NT2/D1 (cell line): ENCODE measurements at regions not wholly inside any gene's neighbourhood (a gene's known extent, or its start where the extent isn't known, plus 50 kb on each side); places are given as distances from the start of the nearest gene placed in this dataset.

Experiments
- DNase-seq: peaks from one replicate; pipeline ENCODE4 v3.0.0-alpha.2; 2011; ENCODE audit warnings: low read depth, low spot score
- H3K27me3 ChIP-seq: 2 replicates; pipeline ENCODE4 v1.6.0; 2011; ENCODE audit warnings: mild to moderate bottlenecking; ENCODE audit not compliant: insufficient read length, insufficient read depth
- H3K36me3 ChIP-seq: 2 replicates; pipeline ENCODE4 v1.6.1; 2011; ENCODE audit warnings: mild to moderate bottlenecking, low read length, mixed read lengths; ENCODE audit not compliant: insufficient read depth, insufficient read length
- H3K4me1 ChIP-seq: 2 replicates; pipeline ENCODE4 v1.5.1; 2011; ENCODE audit not compliant: insufficient read depth, insufficient read length
- H3K4me3 ChIP-seq: 2 replicates; pipeline ENCODE4 v1.5.1; 2011; ENCODE audit warnings: low read depth; ENCODE audit not compliant: insufficient read length
- H3K9ac ChIP-seq: 2 replicates; pipeline ENCODE4 v1.6.0; 2011; ENCODE audit warnings: low read depth; ENCODE audit not compliant: insufficient read length
- H3K9me3 ChIP-seq: 2 replicates; pipeline ENCODE4 v1.5.1; 2011; ENCODE audit warnings: mild to moderate bottlenecking, low read length; ENCODE audit not compliant: insufficient read depth
- SUZ12 ChIP-seq: IDR thresholded peaks from 2 replicates; pipeline ENCODE4 v1.6.1; 2011; ENCODE audit not compliant: insufficient read length, insufficient read depth; ENCODE audit errors: extremely low read depth
- YY1 ChIP-seq: IDR thresholded peaks from 2 replicates; pipeline ENCODE4 v1.6.1; 2011; ENCODE audit not compliant: insufficient read length, insufficient read depth
- ZNF274 ChIP-seq: IDR thresholded peaks from 2 replicates; pipeline ENCODE4 v1.6.1; 2011; ENCODE audit warnings: mild to moderate bottlenecking, low read depth, low read length

DNA sequence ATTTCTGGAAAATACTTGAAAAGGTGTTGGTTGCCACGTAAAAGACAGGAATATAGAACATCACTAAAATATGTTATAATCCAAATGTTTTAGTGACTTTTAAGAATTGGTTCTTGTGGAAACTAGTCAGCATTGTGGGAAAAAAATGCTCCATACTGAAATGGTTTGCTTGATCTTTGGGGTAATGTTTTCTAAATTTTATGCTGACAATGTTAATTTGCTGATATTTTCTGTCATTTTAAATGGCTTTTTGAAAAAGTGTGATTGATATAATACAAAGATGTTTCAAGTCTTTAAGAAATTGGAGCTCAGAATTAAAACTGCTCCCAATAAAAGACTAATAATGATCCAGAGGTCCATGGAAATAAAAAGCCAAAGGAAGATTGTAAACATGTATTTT, 610.9 kb downstream of the ADGRL2 start:
- no peak overlapping the region for H3K4me3 ChIP-seq

DNA sequence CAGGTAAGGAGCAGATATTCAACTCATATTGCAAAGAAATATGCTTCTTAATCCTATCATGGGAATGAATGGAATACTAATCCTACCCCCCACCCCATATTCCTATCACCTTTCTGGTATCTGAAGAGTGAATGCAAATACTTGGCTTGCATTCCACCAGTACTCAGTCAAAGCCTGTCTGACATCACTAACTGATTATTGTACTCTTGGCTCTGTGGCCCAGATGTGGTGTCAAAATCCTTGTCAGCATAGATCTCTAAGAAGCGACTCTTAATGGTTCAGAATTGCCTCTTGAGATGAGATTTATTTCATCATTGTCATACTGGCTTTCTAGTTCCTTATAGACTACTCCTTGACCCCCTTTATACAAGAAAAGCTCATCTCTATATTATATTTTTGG, 604.6 kb downstream of the ADGRL2 start:
- no peak overlapping the region for H3K9ac ChIP-seq
- no peak for DNase-seq
- no peaks in the 10 kb centered on the region for H3K27me3 ChIP-seq
- H3K9me3 ChIP-seq, result no peaks in the 10 kb centered on the region
- TF ChIP-seq YY1, result no peak
- no peak for TF ChIP-seq ZNF274
- TF ChIP-seq SUZ12, result no peak
- H3K36me3 ChIP-seq, result no peaks in the 10 kb centered on the region
- H3K4me1 ChIP-seq, result no peaks in the 10 kb centered on the region
- H3K4me3 ChIP-seq, result no peak overlapping the region

More for the DNA sequence above, 610.9 kb downstream of the ADGRL2 start:
- no peaks in the 10 kb centered on the region for H3K27me3 ChIP-seq
- no peak for DNase-seq
- no peak overlapping the region for H3K9ac ChIP-seq
- TF ChIP-seq ZNF274 (no peak), SUZ12 (no peak), YY1 (no peak)
- no peaks in the 10 kb centered on the region for H3K4me1 ChIP-seq
- H3K36me3 ChIP-seq, result no peaks in the 10 kb centered on the region
- no peaks in the 10 kb centered on the region for H3K9me3 ChIP-seq

DNA sequence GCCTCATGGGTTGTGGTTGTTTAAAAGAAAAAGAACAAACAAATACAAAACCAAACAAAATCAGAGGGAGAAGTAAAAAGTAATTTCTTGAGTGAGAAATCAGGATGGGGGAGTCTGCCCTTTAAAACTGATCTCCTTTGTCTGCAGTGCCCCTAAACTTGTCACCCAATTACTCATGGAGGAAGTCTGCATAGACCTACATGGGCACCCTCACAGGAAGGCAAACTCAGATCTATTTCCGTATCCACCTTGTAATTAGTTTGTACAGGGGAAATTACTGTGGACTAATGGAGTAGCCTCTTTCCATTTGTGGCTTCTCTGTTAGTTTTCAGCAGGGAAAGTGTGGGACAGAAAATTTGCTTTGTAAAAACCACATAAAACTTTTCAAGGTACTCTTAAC, 600.4 kb downstream of the ADGRL2 start:
- no peaks in the 10 kb centered on the region for H3K4me1 ChIP-seq
- no peak for TF ChIP-seq YY1
- H3K9ac ChIP-seq, result no peak overlapping the region
- no peaks in the 10 kb centered on the region for H3K27me3 ChIP-seq
- no peaks in the 10 kb centered on the region for H3K36me3 ChIP-seq
- no peak overlapping the region for H3K4me3 ChIP-seq
- no peaks in the 10 kb centered on the region for H3K9me3 ChIP-seq
- DNase-seq, result no peak

DNA sequence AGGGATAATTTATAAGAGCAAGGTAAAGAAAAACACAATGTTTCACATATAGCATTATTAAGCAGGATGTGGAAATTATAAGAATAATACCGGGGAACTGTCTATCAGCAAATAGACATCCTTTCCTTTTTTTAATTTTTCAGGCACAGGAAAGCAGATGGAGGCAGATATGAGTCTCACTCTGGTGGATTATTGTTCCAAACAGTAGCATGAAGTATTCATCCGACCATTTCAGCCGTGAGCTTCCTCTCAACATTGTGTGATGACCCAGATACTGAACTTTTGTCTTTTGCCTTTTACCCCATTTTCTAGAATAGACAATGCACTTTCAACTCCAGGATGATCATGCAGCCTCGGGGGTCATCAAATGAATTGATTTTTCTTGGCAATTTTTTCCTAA, 599.8 kb downstream of the ADGRL2 start:
- H3K9ac ChIP-seq, result no peak overlapping the region
- H3K36me3 ChIP-seq, result no peaks in the 10 kb centered on the region
- H3K27me3 ChIP-seq, result no peaks in the 10 kb centered on the region
- TF ChIP-seq YY1 (no peak), ZNF274 (no peak), SUZ12 (no peak)
- no peak overlapping the region for H3K4me3 ChIP-seq
- H3K9me3 ChIP-seq, result no peaks in the 10 kb centered on the region
- H3K4me1 ChIP-seq, result no peaks in the 10 kb centered on the region
- DNase-seq, result no peak

DNA sequence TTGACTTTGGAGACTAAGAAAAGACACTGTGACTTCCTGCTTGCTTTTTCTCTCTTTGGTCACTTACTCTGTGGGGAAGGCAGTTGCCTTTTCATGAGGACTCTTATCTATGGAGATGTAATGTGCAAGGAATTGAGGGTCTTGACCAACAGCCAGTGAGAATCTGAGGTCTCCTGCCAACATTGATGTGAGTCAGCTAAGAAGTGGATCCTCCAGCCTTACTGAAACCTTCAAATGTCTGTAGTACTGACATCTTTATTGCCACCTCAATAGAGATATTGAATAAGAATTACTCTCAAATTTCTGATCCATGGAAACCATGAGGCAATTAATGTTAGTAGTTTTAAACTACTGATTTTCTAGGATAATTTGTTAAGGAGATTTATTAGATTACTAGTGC, 598.4 kb downstream of the ADGRL2 start:
- Histone ChIP-seq H3K27me3 (no peaks in the 10 kb centered on the region), H3K9ac (no peak overlapping the region), H3K4me1 (no peaks in the 10 kb centered on the region), H3K36me3 (no peaks in the 10 kb centered on the region), H3K4me3 (no peak overlapping the region), H3K9me3 (no peaks in the 10 kb centered on the region)
- no peak for DNase-seq
- TF ChIP-seq YY1, result no peak
- no peak for TF ChIP-seq ZNF274
- no peak for TF ChIP-seq SUZ12

DNA sequence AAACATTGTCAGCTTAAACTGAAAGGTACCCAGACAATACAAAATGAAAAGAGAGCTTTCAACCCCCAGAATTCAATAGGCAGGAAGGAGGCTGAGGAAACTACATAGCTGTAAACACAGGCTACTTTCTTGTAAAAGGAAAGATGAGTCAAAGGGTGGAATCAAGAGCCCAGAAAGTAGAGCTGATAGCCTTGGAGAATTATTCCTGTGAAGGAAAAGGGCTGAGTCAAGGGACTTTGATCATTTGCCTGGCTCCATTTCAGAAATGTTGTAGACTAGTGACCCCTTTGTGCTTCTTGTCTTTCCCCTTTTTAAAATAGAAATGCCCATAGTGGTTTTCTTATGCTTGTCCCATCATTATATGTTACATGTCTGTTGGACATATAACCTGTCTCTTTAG, 597.6 kb downstream of the ADGRL2 start:
- DNase-seq, result no peak
- H3K4me3 ChIP-seq, result no peak overlapping the region
- no peak overlapping the region for H3K9ac ChIP-seq
- no peaks in the 10 kb centered on the region for H3K4me1 ChIP-seq
- H3K9me3 ChIP-seq, result no peaks in the 10 kb centered on the region
- H3K27me3 ChIP-seq, result no peaks in the 10 kb centered on the region
- TF ChIP-seq YY1, result no peak
- TF ChIP-seq ZNF274, result no peak
- TF ChIP-seq SUZ12, result no peak
- no peaks in the 10 kb centered on the region for H3K36me3 ChIP-seq

DNA sequence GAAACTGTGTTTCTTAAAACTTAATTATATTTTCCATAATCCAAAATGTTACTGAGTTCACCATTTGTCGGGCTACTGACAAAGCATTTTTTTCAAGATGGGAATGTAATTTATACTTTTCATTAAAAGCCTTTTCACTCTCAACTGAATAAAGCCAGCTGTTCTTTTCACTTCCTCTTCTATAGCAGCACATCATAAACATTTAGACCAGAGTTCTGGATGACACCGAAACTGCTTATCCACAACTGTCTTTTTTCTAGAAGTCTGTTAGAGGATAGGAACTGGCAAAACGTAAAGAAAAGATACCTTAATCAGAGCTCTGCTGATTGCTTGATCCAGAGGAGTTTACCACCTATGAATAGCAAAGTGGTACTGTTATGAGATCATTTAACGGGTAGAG, 594.7 kb downstream of the ADGRL2 start:
- no peak overlapping the region for H3K4me3 ChIP-seq
- no peak overlapping the region for H3K9ac ChIP-seq
- no peak for DNase-seq
- H3K9me3 ChIP-seq, result no peaks in the 10 kb centered on the region
- H3K36me3 ChIP-seq, result no peaks in the 10 kb centered on the region
- H3K27me3 ChIP-seq, result no peaks in the 10 kb centered on the region
- TF ChIP-seq YY1 (no peak), SUZ12 (no peak), ZNF274 (no peak)
- no peaks in the 10 kb centered on the region for H3K4me1 ChIP-seq

DNA sequence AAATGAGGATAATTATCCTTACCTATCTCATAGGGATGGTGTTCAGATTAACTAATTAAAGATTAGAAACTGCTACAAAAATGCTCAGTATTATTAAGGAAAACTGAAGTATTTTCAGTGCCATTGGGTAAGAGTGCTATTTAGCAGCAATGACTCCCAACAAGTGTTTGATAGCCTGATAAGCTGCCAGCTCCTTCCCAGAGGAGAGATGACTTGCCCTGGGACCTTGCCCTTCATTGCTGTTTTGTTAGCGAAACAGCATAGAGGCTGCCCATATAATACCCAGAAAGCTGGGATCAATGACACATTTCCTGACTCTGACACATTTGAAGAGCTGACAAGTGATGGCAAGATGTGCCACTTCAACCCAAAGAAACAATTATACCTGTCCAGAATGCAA, 592.2 kb downstream of the ADGRL2 start:
- H3K9ac ChIP-seq, result no peak overlapping the region
- no peaks in the 10 kb centered on the region for H3K4me1 ChIP-seq
- H3K36me3 ChIP-seq, result no peaks in the 10 kb centered on the region
- no peaks in the 10 kb centered on the region for H3K9me3 ChIP-seq
- no peaks in the 10 kb centered on the region for H3K27me3 ChIP-seq
- no peak for DNase-seq
- no peak overlapping the region for H3K4me3 ChIP-seq
- TF ChIP-seq ZNF274, result no peak
